Daoy (cell line): ENCODE measurements at regions not wholly inside any gene's neighbourhood (a gene's known extent, or its start where the extent isn't known, plus 50 kb on each side); places are given as distances from the start of the nearest gene placed in this dataset.
"Not testable (repeated sequence)": the region's sequence is repeated elsewhere in the genome, so short reads cannot be mapped to it uniquely, and the experiment has no call there.

ENCODE experiments used
- DNase-seq: peaks from one replicate; pipeline ENCODE4 v3.0.0-alpha.2; 2015; ENCODE audit warnings: low read depth

- no peak for DNase-seq
These were observed 85.2 kb upstream of the GRAMD1B start for GRCh38 chr11:123344790-123345357.

- not testable (repeated sequence) for DNase-seq
These were observed 85.9 kb upstream of the GRAMD1B start for GRCh38 chr11:123344188-123344587.

GRCh38 chr11:123338997-123339752 is 90.9 kb upstream of the GRAMD1B start:
- DNase-seq, result no peak

- no peak for DNase-seq
These were observed 91.7 kb upstream of the GRAMD1B start for GRCh38 chr11:123338266-123338800.

GRCh38 chr11:123334925-123335324 is 95.1 kb upstream of the GRAMD1B start:
- no peak for DNase-seq

GRCh38 chr11:123332577-123332976 is 97.5 kb upstream of the GRAMD1B start:
- DNase-seq, result not testable (repeated sequence)

GRCh38 chr11:123330948-123331347 is 99.1 kb upstream of the GRAMD1B start:
- DNase-seq, result no peak

GRCh38 chr11:123330471-123330870 is 99.6 kb upstream of the GRAMD1B start:
- DNase-seq, result no peak

GRCh38 chr11:123330071-123330470 is 100.0 kb upstream of the GRAMD1B start:
- no peak for DNase-seq

- DNase-seq, result no peak
These were observed 101.7 kb upstream of the GRAMD1B start for GRCh38 chr11:123328281-123328867.

GRCh38 chr11:123325533-123325932 is 104.5 kb upstream of the GRAMD1B start:
- DNase-seq, result no peak

GRCh38 chr11:123323568-123323967 is 106.5 kb upstream of the GRAMD1B start:
- DNase-seq, result no peak

GRCh38 chr11:123321636-123322035 is 108.4 kb upstream of the GRAMD1B start:
- DNase-seq, result no peak

- no peak for DNase-seq
These were observed 111.4 kb upstream of the GRAMD1B start for GRCh38 chr11:123318623-123319022.

- DNase-seq, result not testable (repeated sequence)
These were observed 111.9 kb upstream of the GRAMD1B start for GRCh38 chr11:123318132-123318531.

GRCh38 chr11:123316003-123316402 is 114.1 kb upstream of the GRAMD1B start:
- peak; percentile 51 for DNase-seq

- no peak for DNase-seq
These were observed 115.1 kb upstream of the GRAMD1B start for GRCh38 chr11:123314972-123315371.

GRCh38 chr11:123313262-123313661 is 116.8 kb upstream of the GRAMD1B start:
- DNase-seq, result no peak

- DNase-seq, result no peak
These were observed 113.0 kb upstream of the CLMP start for GRCh38 chr11:123308077-123308476.

GRCh38 chr11:123307276-123307675 is 112.2 kb upstream of the CLMP start:
- no peak for DNase-seq

GRCh38 chr11:123306531-123306930 is 111.5 kb upstream of the CLMP start:
- DNase-seq, result no peak

- DNase-seq, result no peak
These were observed 110.7 kb upstream of the CLMP start for GRCh38 chr11:123305601-123306375.
